Prostate gland (tissue), 2 donors: ENCODE measurements at regions not wholly inside any gene's neighbourhood (a gene's known extent, or its start where the extent isn't known, plus 50 kb on each side); places are given as distances from the start of the nearest gene placed in this dataset.

Source experiments
- CTCF ChIP-seq, 4 experiments: fragments of 200-600 bp in 2 of 4; fragments of 450-650 bp in 2 of 4; sonication (generic) in 2 of 4; IDR thresholded peaks; 1 replicate in 3 of 4; 2 replicates in 1 of 4; pipeline ENCODE4 v1.5.1; 2016 to 2019; ENCODE audit warnings: antibody characterized with exemption in 4 of 4, mild to moderate bottlenecking in 2 of 4, moderate library complexity in 2 of 4
- POLR2A ChIP-seq: fragments of 450-650 bp; IDR thresholded peaks from one replicate; pipeline ENCODE4 v1.6.1; 2016; ENCODE audit warnings: antibody characterized with exemption, mild to moderate bottlenecking
- POLR2AphosphoS5 ChIP-seq: sonication (generic); formaldehyde crosslinking; IDR thresholded peaks from one replicate; pipeline ENCODE4 v1.6.1; 2017; ENCODE audit warnings: antibody characterized with exemption

- TF ChIP-seq CTCF (IDR thresholded peaks at IDR 0.05) (no peak), POLR2AphosphoS5 (no peak), POLR2A (no peak)
Observed at GRCh38 chr7:9502269-9502668, 1068.9 kb downstream of the NXPH1 start.
